GM23338 (cell line): ENCODE measurements at regions not wholly inside any gene's neighbourhood (a gene's known extent, or its start where the extent isn't known, plus 50 kb on each side); places are given as distances from the start of the nearest gene placed in this dataset.

Source experiments
- ATAC-seq: fragments of 200-7000 bp; cut with Tn5 transposase; 3 replicates; pipeline ENCODE4 v1.9.1; 2020
- DNase-seq: peaks from one replicate; pipeline ENCODE4 v3.0.0-alpha.2; 2015; ENCODE audit warnings: low spot score
- H2AFZ ChIP-seq: fragments of 200-600 bp; sonication (generic); 2 replicates; pipeline ENCODE4 v1.8.0; 2016; ENCODE audit warnings: antibody characterized with exemption, mild to moderate bottlenecking, moderate library complexity
- H3F3A ChIP-seq: fragments of 200-600 bp; sonication (generic); replicated peaks from 2 replicates; pipeline ENCODE4 v1.8.0; 2017; ENCODE audit warnings: antibody characterized with exemption, mixed run types, low read depth
- H3K27ac ChIP-seq: fragments of 200-600 bp; sonication (generic); 2 replicates; pipeline ENCODE4 v1.6.1; 2016; ENCODE audit warnings: low read depth
- H3K27me3 ChIP-seq: fragments of 200-600 bp; sonication (generic); 2 replicates; pipeline ENCODE4 v1.8.0; 2016; ENCODE audit warnings: mild to moderate bottlenecking, mixed run types, moderate library complexity; ENCODE audit not compliant: insufficient read depth
- H3K36me3 ChIP-seq: fragments of 200-600 bp; sonication (generic); 2 replicates; pipeline ENCODE4 v1.8.0; 2016; ENCODE audit warnings: mild to moderate bottlenecking; ENCODE audit not compliant: insufficient read depth
- H3K4me1 ChIP-seq: fragments of 200-600 bp; sonication (generic); 2 replicates; pipeline ENCODE4 v1.8.0; 2016; ENCODE audit warnings: mild to moderate bottlenecking, moderate library complexity; ENCODE audit not compliant: insufficient read depth
- H3K4me2 ChIP-seq: fragments of 200-600 bp; sonication (generic); 2 replicates; pipeline ENCODE4 v1.7.1; 2017; ENCODE audit warnings: mixed run types
- H3K4me3 ChIP-seq: fragments of 200-600 bp; sonication (generic); 2 replicates; pipeline ENCODE4 v1.6.1; 2016; ENCODE audit warnings: mixed run types
- H3K79me2 ChIP-seq: fragments of 200-600 bp; sonication (generic); replicated peaks from 2 replicates; pipeline ENCODE4 v1.8.0; 2017; ENCODE audit warnings: mild to moderate bottlenecking; ENCODE audit not compliant: insufficient read depth
- H3K9me2 ChIP-seq: fragments of 200-600 bp; sonication (generic); 2 replicates; pipeline ENCODE4 v1.8.0; 2017; ENCODE audit not compliant: insufficient read depth
- H4K20me1 ChIP-seq: fragments of 200-600 bp; sonication (generic); replicated peaks from 2 replicates; pipeline ENCODE4 v1.8.0; 2017; ENCODE audit warnings: mild to moderate bottlenecking; ENCODE audit not compliant: insufficient read depth
- H3K27ac Mint-ChIP-seq: 2 replicates; pipeline ENCODE4 v1.8.0; 2020; ENCODE audit warnings: inconsistent platforms, mild to moderate bottlenecking, moderate library complexity, mixed read lengths
- H3K27me3 Mint-ChIP-seq: 3 replicates; pipeline ENCODE4 v1.8.0; 2022; ENCODE audit warnings: low read depth, mild to moderate bottlenecking, moderate library complexity, mixed read lengths, inconsistent platforms; ENCODE audit not compliant: insufficient read depth, poor library complexity
- H3K36me3 Mint-ChIP-seq: 3 replicates; pipeline ENCODE4 v1.8.0; 2021; ENCODE audit warnings: low read depth, mild to moderate bottlenecking, inconsistent platforms, moderate library complexity, mixed read lengths
- H3K4me1 Mint-ChIP-seq: 3 replicates; pipeline ENCODE4 v1.8.0; 2020; ENCODE audit warnings: mild to moderate bottlenecking, inconsistent platforms, mixed read lengths
- H3K4me3 Mint-ChIP-seq: 3 replicates; pipeline ENCODE4 v1.8.0; 2021; ENCODE audit warnings: moderate library complexity, mild to moderate bottlenecking, inconsistent platforms, mixed read lengths
- H3K9me3 Mint-ChIP-seq: 3 replicates; pipeline ENCODE4 v1.8.0; 2020; ENCODE audit warnings: moderate library complexity, mild to moderate bottlenecking, inconsistent platforms, mixed read lengths
- CREB1 ChIP-seq: fragments of 250-450 bp; sonication (Bioruptor Pico); IDR thresholded peaks from 2 replicates; pipeline ENCODE4 v1.5.0; 2020; ENCODE audit warnings: low read depth, mild to moderate bottlenecking, moderate library complexity
- EZH2 ChIP-seq: fragments of 200-600 bp; sonication (generic); IDR thresholded peaks from one replicate; pipeline ENCODE4 v1.8.0; 2017; ENCODE audit warnings: antibody characterized with exemption, mild to moderate bottlenecking, low read depth; ENCODE audit not compliant: unreplicated experiment
- EZH2phosphoT487 ChIP-seq: fragments of 200-600 bp; sonication (generic); IDR thresholded peaks from one replicate; pipeline ENCODE4 v1.8.1; 2018; ENCODE audit warnings: antibody characterized with exemption; ENCODE audit not compliant: unreplicated experiment
- JUNB ChIP-seq: IDR thresholded peaks from one replicate; pipeline ENCODE4 v1.6.1; 2016; ENCODE audit warnings: antibody characterized with exemption; ENCODE audit not compliant: unreplicated experiment
- NANOG ChIP-seq: IDR thresholded peaks from 2 replicates; pipeline ENCODE4 v1.6.1; 2016; ENCODE audit warnings: antibody characterized with exemption, borderline replicate concordance
- POLR2AphosphoS5 ChIP-seq: IDR thresholded peaks from 2 replicates; pipeline ENCODE4 v1.6.1; 2016; ENCODE audit warnings: antibody characterized with exemption, low read depth
- STAT1 ChIP-seq: IDR thresholded peaks from one replicate; pipeline ENCODE4 v1.6.1; 2016; ENCODE audit warnings: antibody characterized with exemption; ENCODE audit not compliant: unreplicated experiment
- ZNF114 ChIP-seq: fragments of 250-450 bp; sonication (Bioruptor Pico); IDR thresholded peaks from 2 replicates; pipeline ENCODE4 v1.5.0; 2020; ENCODE audit warnings: mild to moderate bottlenecking, moderate library complexity
- ZNF331 ChIP-seq: fragments of 250-450 bp; sonication (Bioruptor Pico); IDR thresholded peaks from 2 replicates; pipeline ENCODE4 v1.5.0; 2020; ENCODE audit warnings: low read depth, mild to moderate bottlenecking, moderate library complexity
- TF ChIP-seq, protein P1 (sequence below): fragments of 250-450 bp; sonication (Bioruptor Pico); IDR thresholded peaks from 2 replicates; pipeline ENCODE4 v1.5.0; 2020; ENCODE audit warnings: mild to moderate bottlenecking, moderate library complexity
- TF ChIP-seq, protein P2 (sequence below): IDR thresholded peaks from one replicate; pipeline ENCODE4 v1.6.1; 2018; ENCODE audit warnings: antibody characterized with exemption; ENCODE audit not compliant: unreplicated experiment
- TF ChIP-seq, protein P3 (sequence below): IDR thresholded peaks from 2 replicates; pipeline ENCODE4 v1.6.1; 2016; ENCODE audit warnings: antibody characterized with exemption
- TF ChIP-seq, protein P4 (sequence below), 2 experiments: fragments of 200-600 bp in 1 of 2; sonication (generic) in 1 of 2; conservative IDR thresholded peaks; 2 replicates each; pipeline versions ENCODE4 v1.5.1 to v1.6.1; 2016 to 2017; ENCODE audit warnings: antibody characterized with exemption in 2 of 2, low read depth in 2 of 2, mild to moderate bottlenecking in 2 of 2, moderate library complexity in 1 of 2

DNA sequence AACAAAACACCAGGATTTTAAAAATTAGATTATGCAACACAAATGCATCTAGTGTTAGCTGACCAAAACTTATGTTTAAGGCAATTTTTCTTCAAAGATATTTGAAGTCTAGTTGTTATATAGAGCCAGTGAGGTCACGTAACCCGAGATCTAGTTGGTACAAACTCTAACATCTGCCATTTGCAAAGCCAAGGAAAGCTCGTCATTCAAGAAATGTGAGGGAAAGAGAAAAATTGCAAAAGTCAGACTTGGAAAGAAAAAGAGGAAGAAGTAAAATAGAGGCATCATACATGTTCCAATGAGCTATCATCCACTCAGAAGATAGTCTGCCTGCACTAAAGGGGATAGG lies 293.4 kb upstream of the PUM3 start:
- TF ChIP-seq EZH2 = no peak
- TF ChIP-seq, protein P1, sequence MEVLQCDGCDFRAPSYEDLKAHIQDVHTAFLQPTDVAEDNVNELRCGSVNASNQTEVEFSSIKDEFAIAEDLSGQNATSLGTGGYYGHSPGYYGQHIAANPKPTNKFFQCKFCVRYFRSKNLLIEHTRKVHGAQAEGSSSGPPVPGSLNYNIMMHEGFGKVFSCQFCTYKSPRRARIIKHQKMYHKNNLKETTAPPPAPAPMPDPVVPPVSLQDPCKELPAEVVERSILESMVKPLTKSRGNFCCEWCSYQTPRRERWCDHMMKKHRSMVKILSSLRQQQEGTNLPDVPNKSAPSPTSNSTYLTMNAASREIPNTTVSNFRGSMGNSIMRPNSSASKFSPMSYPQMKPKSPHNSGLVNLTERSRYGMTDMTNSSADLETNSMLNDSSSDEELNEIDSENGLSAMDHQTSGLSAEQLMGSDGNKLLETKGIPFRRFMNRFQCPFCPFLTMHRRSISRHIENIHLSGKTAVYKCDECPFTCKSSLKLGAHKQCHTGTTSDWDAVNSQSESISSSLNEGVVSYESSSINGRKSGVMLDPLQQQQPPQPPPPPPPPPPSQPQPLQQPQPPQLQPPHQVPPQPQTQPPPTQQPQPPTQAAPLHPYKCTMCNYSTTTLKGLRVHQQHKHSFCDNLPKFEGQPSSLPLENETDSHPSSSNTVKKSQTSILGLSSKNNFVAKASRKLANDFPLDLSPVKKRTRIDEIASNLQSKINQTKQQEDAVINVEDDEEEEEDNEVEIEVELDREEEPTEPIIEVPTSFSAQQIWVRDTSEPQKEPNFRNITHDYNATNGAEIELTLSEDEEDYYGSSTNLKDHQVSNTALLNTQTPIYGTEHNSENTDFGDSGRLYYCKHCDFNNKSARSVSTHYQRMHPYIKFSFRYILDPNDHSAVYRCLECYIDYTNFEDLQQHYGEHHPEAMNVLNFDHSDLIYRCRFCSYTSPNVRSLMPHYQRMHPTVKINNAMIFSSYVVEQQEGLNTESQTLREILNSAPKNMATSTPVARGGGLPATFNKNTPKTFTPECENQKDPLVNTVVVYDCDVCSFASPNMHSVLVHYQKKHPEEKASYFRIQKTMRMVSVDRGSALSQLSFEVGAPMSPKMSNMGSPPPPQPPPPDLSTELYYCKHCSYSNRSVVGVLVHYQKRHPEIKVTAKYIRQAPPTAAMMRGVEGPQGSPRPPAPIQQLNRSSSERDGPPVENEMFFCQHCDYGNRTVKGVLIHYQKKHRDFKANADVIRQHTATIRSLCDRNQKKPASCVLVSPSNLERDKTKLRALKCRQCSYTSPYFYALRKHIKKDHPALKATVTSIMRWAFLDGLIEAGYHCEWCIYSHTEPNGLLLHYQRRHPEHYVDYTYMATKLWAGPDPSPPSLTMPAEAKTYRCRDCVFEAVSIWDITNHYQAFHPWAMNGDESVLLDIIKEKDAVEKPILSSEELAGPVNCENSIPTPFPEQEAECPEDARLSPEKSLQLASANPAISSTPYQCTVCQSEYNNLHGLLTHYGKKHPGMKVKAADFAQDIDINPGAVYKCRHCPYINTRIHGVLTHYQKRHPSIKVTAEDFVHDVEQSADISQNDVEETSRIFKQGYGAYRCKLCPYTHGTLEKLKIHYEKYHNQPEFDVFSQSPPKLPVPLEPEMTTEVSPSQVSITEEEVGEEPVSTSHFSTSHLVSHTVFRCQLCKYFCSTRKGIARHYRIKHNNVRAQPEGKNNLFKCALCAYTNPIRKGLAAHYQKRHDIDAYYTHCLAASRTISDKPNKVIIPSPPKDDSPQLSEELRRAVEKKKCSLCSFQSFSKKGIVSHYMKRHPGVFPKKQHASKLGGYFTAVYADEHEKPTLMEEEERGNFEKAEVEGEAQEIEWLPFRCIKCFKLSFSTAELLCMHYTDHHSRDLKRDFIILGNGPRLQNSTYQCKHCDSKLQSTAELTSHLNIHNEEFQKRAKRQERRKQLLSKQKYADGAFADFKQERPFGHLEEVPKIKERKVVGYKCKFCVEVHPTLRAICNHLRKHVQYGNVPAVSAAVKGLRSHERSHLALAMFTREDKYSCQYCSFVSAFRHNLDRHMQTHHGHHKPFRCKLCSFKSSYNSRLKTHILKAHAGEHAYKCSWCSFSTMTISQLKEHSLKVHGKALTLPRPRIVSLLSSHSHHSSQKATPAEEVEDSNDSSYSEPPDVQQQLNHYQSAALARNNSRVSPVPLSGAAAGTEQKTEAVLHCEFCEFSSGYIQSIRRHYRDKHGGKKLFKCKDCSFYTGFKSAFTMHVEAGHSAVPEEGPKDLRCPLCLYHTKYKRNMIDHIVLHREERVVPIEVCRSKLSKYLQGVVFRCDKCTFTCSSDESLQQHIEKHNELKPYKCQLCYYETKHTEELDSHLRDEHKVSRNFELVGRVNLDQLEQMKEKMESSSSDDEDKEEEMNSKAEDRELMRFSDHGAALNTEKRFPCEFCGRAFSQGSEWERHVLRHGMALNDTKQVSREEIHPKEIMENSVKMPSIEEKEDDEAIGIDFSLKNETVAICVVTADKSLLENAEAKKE (CRISPR knock-in tag) = no peak
- no peak for TF ChIP-seq ZNF331
- TF ChIP-seq JUNB = no peak
- TF ChIP-seq NANOG = no peak
- no peak for TF ChIP-seq ZNF114
- TF ChIP-seq, protein P2, sequence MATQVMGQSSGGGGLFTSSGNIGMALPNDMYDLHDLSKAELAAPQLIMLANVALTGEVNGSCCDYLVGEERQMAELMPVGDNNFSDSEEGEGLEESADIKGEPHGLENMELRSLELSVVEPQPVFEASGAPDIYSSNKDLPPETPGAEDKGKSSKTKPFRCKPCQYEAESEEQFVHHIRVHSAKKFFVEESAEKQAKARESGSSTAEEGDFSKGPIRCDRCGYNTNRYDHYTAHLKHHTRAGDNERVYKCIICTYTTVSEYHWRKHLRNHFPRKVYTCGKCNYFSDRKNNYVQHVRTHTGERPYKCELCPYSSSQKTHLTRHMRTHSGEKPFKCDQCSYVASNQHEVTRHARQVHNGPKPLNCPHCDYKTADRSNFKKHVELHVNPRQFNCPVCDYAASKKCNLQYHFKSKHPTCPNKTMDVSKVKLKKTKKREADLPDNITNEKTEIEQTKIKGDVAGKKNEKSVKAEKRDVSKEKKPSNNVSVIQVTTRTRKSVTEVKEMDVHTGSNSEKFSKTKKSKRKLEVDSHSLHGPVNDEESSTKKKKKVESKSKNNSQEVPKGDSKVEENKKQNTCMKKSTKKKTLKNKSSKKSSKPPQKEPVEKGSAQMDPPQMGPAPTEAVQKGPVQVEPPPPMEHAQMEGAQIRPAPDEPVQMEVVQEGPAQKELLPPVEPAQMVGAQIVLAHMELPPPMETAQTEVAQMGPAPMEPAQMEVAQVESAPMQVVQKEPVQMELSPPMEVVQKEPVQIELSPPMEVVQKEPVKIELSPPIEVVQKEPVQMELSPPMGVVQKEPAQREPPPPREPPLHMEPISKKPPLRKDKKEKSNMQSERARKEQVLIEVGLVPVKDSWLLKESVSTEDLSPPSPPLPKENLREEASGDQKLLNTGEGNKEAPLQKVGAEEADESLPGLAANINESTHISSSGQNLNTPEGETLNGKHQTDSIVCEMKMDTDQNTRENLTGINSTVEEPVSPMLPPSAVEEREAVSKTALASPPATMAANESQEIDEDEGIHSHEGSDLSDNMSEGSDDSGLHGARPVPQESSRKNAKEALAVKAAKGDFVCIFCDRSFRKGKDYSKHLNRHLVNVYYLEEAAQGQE = no peak
- no peak for TF ChIP-seq CREB1 (CRISPR knock-in tag)
- TF ChIP-seq, protein P3, sequence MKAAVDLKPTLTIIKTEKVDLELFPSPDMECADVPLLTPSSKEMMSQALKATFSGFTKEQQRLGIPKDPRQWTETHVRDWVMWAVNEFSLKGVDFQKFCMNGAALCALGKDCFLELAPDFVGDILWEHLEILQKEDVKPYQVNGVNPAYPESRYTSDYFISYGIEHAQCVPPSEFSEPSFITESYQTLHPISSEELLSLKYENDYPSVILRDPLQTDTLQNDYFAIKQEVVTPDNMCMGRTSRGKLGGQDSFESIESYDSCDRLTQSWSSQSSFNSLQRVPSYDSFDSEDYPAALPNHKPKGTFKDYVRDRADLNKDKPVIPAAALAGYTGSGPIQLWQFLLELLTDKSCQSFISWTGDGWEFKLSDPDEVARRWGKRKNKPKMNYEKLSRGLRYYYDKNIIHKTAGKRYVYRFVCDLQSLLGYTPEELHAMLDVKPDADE = no peak
- no peak for TF ChIP-seq EZH2phosphoT487
- TF ChIP-seq, protein P4, sequence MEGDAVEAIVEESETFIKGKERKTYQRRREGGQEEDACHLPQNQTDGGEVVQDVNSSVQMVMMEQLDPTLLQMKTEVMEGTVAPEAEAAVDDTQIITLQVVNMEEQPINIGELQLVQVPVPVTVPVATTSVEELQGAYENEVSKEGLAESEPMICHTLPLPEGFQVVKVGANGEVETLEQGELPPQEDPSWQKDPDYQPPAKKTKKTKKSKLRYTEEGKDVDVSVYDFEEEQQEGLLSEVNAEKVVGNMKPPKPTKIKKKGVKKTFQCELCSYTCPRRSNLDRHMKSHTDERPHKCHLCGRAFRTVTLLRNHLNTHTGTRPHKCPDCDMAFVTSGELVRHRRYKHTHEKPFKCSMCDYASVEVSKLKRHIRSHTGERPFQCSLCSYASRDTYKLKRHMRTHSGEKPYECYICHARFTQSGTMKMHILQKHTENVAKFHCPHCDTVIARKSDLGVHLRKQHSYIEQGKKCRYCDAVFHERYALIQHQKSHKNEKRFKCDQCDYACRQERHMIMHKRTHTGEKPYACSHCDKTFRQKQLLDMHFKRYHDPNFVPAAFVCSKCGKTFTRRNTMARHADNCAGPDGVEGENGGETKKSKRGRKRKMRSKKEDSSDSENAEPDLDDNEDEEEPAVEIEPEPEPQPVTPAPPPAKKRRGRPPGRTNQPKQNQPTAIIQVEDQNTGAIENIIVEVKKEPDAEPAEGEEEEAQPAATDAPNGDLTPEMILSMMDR (conservative IDR thresholded peaks at IDR 0.05; ENCODE audit: low read depth in 2 of 2) = no peak
- TF ChIP-seq POLR2AphosphoS5 = no peak
- no peak for TF ChIP-seq STAT1
- H3K9me2 ChIP-seq = no peaks in the 10 kb centered on the region
- no peaks in the 10 kb centered on the region for H3K36me3 ChIP-seq
- H3F3A ChIP-seq = no peaks in the 10 kb centered on the region
- H3K9me3 Mint-ChIP-seq = peaks cover 10% of the 10 kb centered on the region; the same call in 2 of the 3 replicates
- H3K4me1 Mint-ChIP-seq = 0 out of 3 replicates have a peak, but pooled peaks cover 2% of the 10 kb centered on the region
- H3K4me3 Mint-ChIP-seq = no peak overlapping the region
- no peak overlapping the region for H3K4me3 ChIP-seq
- no peak overlapping the region for H3K4me2 ChIP-seq
- H3K4me1 ChIP-seq = no peaks in the 10 kb centered on the region
- H3K79me2 ChIP-seq = no peaks in the 10 kb centered on the region
- no peak for ATAC-seq
- H4K20me1 ChIP-seq = no peaks in the 10 kb centered on the region
- H3K36me3 Mint-ChIP-seq = peaks cover 5% of the 10 kb centered on the region; the same call in 1 of the 3 replicates
- no peak overlapping the region for H3K27ac Mint-ChIP-seq
- DNase-seq = no peak
- no peak overlapping the region for H2AFZ ChIP-seq
- H3K27me3 Mint-ChIP-seq = no peaks in the 10 kb centered on the region
- no peaks in the 10 kb centered on the region for H3K27me3 ChIP-seq
- H3K27ac ChIP-seq = no peak overlapping the region
